ENCODE measurements at regions not wholly inside any gene's neighbourhood (a gene's known extent, or its start where the extent isn't known, plus 50 kb on each side); places are given as distances from the start of the nearest gene placed in this dataset.

- TF ChIP-seq CTCF (IDR thresholded peaks at IDR 0.05) = no peak
- no peak for TF ChIP-seq RORB (CRISPR knock-in tag; IDR thresholded peaks at IDR 0.05)
- no peak for TF ChIP-seq NFE2L1 (CRISPR knock-in tag; IDR thresholded peaks at IDR 0.05)
- TF ChIP-seq ATF2 (CRISPR knock-in tag; IDR thresholded peaks at IDR 0.05; ENCODE audit: borderline replicate concordance, low read depth) = no peak
- TF ChIP-seq FOXP4 (CRISPR knock-in tag; IDR thresholded peaks at IDR 0.05) = no peak
- TF ChIP-seq HMGA2 (CRISPR knock-in tag; IDR thresholded peaks at IDR 0.05) = no peak
- TF ChIP-seq TP53 (CRISPR knock-in tag; IDR thresholded peaks at IDR 0.05) = no peak
- no peak for TF ChIP-seq ATF1 (CRISPR knock-in tag; IDR thresholded peaks at IDR 0.05)
- no peak for TF ChIP-seq TEAD4 (CRISPR knock-in tag; IDR thresholded peaks at IDR 0.05)
- TF ChIP-seq OVOL2 (CRISPR knock-in tag; IDR thresholded peaks at IDR 0.05; ENCODE audit: borderline replicate concordance) = no peak
- TF ChIP-seq STAT6 (CRISPR knock-in tag; conservative IDR thresholded peaks at IDR 0.05; ENCODE audit: low read depth) = no peak
- TF ChIP-seq RELA (CRISPR knock-in tag; IDR thresholded peaks at IDR 0.05; ENCODE audit: borderline replicate concordance) = no peak
- TF ChIP-seq ESRRA (CRISPR knock-in tag; IDR thresholded peaks at IDR 0.05; ENCODE audit: borderline replicate concordance) = no peak
- no peak for TF ChIP-seq GABPB1 (CRISPR knock-in tag; IDR thresholded peaks at IDR 0.05)
These were observed 184.6 kb upstream of the SP4 start (continued) for GRCh38 chr7:21243265-21243664.

GRCh38 chr7:21251151-21251800 is 176.6 kb upstream of the SP4 start:
- Mint-ChIP-seq H3K4me1 (peaks cover 58% of the 10 kb centered on the region), H3K27me3 (ENCODE audit: low read depth) (no peaks in the 10 kb centered on the region), H3K27ac (no peak overlapping the region), H3K36me3 (no peaks in the 10 kb centered on the region), H3K4me3 (no peak overlapping the region), H3K9me3 (no peaks in the 10 kb centered on the region)
- ChIA-PET CTCF (interaction anchor here (0.8 to 5.5 kb wide), 4 partner anchors 8 to 474 kb away, joined by 3 to 74 read pairs (median 4); no protein-coding TSS in a partner anchor), POLR2A (no interaction called here)
- ATAC-seq (no peak), DNase-seq (ENCODE audit: low spot score) (no peak)
- no peak for TF ChIP-seq USF2 (CRISPR knock-in tag; IDR thresholded peaks at IDR 0.05)
